Vagina (tissue), 2 donors: ENCODE measurements at regions not wholly inside any gene's neighbourhood (a gene's known extent, or its start where the extent isn't known, plus 50 kb on each side); places are given as distances from the start of the nearest gene placed in this dataset.

Source experiments
- POLR2A ChIP-seq, 2 donors: fragments of 450-650 bp; IDR thresholded peaks; one replicate each; pipeline ENCODE4 v1.6.1; 2017; ENCODE audit warnings: antibody characterized with exemption in 2 of 2, mild to moderate bottlenecking in 2 of 2, moderate library complexity in 2 of 2
- TF ChIP-seq, protein P1 (sequence below), 3 experiments: fragments of 450-650 bp in 2 of 3; fragments of 200-600 bp in 1 of 3; sonication (generic) in 1 of 3; IDR thresholded peaks; one replicate each; pipeline ENCODE4 v1.5.1; 2017 to 2019; ENCODE audit warnings: antibody characterized with exemption in 3 of 3, mild to moderate bottlenecking in 2 of 3, moderate library complexity in 2 of 3

DNA sequence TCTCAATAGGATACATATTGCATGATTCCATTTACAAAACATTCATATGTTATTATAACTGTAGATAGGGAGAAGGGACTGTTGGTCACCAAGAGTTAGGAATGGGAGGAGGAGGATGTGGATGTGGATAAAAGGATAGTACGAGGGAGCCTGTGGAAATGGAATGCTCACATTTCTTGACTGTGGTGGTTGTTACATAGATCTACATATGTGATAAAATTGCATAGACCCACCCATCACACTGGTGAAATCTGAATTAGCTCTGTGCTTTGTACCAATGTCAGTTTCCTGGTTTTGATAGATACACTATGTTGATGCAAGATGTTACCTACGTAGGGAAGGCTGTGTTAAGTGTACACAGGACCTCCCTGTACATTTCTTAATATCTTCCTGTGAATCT, 233.5 kb upstream of the MTPN start:
- TF ChIP-seq, protein P1, sequence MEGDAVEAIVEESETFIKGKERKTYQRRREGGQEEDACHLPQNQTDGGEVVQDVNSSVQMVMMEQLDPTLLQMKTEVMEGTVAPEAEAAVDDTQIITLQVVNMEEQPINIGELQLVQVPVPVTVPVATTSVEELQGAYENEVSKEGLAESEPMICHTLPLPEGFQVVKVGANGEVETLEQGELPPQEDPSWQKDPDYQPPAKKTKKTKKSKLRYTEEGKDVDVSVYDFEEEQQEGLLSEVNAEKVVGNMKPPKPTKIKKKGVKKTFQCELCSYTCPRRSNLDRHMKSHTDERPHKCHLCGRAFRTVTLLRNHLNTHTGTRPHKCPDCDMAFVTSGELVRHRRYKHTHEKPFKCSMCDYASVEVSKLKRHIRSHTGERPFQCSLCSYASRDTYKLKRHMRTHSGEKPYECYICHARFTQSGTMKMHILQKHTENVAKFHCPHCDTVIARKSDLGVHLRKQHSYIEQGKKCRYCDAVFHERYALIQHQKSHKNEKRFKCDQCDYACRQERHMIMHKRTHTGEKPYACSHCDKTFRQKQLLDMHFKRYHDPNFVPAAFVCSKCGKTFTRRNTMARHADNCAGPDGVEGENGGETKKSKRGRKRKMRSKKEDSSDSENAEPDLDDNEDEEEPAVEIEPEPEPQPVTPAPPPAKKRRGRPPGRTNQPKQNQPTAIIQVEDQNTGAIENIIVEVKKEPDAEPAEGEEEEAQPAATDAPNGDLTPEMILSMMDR (IDR thresholded peaks at IDR 0.05), result no peak
- TF ChIP-seq POLR2A (IDR thresholded peaks at IDR 0.05), result no peak
